UCSD-AML1 (cell line): ENCODE measurements at regions not wholly inside any gene's neighbourhood (a gene's known extent, or its start where the extent isn't known, plus 50 kb on each side); places are given as distances from the start of the nearest gene placed in this dataset.
A peak's percentile ranks its signal among the peaks of the same experiment; 100 is the strongest.

ENCODE experiments used
- DNase-seq: peaks from one replicate; lab custom pipeline; 2025; ENCODE audit not compliant: unreplicated experiment; lab: John Stamatoyannopoulos, UW

DNA sequence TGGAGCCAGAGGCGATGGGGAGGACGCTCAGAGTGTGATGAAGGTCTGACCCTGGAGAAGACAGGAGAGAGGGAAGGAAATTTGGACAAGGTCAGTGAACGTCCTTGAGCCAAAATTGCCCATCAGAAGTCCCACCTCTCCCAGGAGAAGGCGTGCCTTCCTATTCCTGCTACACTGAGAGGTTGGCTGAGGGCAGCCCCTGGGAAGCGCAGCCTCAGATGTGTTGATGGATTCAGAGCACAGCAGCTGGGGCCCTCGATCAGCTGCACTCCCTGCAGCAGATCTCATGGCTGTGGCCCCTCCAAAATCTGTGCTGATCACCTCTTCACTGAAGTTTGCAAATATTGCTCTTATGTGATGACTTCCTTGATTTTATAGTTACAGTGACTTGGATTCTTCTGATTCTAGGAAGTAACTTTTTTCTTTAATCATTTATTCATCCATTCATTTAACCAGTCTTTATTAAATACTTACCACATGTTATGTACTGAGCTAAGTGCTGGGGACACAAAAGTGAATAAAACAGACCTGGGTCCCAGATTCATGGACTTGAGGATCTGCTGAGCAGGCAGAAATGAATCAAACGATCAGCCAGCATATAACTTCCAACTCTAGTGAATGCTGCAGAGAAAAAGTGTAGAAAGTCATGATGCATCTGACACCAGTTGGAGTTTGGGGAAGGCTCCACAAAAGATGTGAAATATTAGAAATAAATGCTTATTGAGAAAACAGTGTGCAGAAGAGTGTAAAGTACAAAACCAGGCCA lies 69.6 kb upstream of the ARMC2 start:
- no peak for DNase-seq

DNA sequence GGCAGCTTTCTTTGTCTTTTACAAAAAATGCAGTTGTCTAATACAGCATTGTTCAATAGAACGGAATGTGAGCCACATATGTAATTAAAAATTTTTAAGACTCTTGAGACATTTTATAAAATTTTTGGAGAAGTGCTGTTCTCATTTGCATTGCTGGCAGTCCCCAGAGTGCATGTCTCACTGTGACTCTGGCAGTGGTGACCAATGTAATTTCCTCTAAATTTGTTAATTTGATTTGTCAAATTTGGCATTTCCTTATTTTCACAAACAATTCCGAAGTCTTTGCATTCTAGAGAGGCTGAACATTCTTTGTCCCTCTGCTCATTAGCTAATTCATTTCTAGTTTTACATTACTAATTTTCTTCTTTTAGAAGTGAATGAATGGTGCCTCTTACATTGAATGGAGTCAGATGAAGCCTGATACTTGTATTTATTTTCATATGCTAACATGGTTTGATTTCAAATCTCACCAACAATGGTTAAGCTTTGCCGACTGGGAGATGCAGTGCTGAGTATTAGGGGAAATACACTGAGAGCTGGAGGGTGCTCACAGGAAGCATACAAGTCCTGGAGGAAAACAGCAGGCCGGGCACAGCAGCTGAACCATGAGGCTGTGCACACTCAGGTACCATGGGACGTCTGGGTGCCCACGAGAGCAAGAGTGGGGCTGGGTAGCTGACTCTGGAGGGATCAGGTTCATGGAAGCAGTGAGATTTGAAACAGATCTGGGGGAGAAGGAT lies 68.5 kb upstream of the ARMC2 start:
- DNase-seq = no peak

DNA sequence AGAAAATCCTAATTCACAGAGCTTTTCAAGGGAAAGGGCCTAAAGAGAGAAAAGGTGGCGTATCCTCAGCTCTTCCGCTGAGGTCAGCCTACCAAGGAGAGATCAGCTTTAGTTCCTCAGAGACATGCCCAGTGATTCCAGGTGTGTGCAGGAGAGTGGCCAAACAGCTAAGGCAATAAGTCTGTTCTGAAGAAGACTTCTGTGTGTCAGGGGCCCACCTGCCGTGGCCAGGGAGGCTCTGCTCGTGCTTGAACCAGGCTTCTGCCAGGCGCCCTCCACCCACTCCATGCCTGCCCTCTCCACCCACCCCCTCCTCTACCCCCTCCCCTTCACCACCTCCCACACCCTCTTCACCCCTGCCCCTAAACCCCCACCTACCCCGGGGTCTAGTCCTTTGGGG lies 67.4 kb upstream of the ARMC2 start:
- no peak for DNase-seq

DNA sequence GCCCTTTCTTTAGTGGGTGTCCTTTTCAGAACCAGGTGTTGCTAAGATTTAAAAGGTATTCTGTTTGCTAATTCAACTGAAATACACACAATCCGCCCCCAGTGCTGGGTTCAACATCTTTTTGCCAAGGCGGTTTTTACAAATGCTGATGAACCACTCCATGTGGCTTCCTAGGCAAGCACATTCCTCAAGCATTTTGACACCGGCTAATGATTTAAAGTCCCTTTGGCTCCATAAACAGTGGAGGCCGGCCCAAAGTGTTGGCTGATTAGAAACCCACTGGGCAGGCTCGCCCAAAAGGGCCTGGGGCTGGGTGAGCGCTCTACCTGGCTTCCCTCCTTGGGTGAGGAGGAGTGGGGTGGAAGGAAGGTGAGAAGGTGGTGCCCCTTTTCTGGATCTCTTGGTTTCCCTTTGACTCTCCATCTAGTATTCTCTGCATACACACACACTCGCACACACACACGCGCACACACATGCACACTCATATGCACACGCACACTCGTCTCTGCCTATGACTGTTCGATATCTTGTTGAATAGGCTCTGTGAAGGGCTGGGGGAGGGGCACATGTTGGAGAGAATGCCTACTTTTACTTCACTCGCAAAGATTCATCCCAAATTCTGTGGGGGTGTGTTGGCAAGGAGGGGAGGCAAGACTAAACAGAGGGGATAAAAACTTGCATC lies 66.7 kb upstream of the ARMC2 start:
- no peak for DNase-seq

DNA sequence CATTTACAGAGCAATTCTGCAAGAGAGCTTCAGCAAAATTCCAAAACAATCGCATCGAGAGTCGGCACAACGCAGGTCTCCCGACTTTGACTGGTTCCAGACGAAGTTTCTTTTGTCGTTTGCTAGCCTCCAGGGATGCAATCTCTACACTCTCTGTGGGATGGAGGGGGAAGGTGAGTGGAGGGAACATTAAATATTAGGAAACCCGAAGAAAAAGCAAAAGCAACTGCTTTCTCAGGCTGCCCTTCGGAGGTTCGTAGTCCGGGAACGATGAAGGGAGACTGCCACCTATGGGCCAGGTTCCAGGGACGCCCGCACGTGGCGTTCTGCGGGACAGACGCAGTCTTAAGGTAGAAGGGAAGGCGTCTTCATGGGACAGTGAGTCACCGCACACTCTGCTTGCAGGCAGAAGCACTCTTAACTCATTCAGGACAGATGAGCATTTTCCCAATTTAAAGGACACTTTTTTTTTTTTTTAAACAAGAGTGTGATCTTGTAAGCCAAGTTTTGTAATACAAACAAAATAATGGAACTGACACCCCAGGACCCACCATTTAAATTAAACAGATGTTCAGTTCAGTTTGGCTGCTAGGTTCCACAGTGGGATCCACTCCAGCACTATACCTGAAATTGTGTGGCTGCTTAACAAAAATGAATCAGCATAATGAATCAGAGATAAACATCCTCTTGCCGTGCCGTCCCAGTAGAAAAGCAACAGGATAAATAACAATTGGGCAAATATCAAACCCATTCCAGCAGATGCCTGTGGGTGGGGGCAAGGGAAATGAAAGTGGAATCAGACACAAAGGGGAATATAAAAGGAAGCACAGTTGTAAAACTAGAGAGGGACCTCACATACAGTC lies 65.8 kb upstream of the ARMC2 start:
- DNase-seq = peak; percentile 78

DNA sequence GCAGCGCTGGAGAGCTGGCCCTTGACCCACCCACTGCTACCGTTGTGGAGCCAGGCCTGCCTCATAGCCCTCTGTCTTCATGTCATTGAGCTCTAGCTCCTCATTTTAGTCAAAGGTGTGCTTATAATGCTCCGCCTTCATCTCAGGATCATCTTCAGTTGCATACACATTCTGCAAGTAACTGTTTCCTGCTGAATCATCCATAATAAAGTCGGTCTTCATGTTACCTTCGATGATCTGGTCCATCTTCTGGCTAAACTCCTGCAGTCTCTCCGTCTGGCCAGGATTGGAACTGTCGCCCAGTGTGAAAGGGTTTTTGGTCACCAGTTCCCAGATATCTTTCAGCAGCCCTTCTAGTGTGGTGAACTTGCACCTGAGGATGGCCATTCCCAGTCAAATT lies 62.6 kb upstream of the ARMC2 start:
- no peak for DNase-seq

DNA sequence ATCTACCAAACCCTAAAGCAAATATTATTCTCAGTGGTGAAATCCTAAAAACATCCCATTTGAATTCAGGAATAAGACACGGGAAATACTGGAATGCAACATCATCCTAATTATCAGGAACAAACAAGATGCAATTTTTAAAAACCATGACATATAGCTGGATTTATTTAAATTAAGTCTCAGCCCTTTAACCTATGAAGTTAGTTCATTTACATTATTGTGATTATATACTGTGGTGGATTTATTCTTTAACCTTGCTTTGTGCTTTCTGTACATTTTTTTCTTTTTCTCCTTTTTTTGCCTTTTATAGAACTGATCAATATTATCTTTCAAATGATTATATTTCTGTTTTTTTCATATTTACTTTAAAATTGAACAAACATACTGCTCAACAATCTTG lies 59.8 kb upstream of the ARMC2 start:
- DNase-seq = no peak

DNA sequence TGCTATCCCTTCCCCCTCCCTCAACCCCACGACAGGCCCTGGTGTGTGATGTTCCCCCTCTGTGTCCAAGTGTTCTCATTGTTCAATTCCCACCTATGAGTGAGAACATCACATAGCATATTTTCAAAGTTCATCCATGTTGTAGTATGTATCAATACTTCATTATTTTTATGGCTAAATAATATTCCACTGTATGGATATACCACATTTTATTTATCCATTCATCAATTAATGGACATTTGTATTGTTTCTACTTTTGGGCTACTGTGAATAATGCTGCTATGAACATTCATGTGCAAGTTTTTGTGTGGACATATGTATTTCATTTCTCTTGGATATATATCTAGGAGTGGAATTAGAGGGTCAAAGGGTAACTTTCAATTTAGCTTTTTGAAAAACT lies 58.7 kb upstream of the ARMC2 start:
- no peak for DNase-seq

DNA sequence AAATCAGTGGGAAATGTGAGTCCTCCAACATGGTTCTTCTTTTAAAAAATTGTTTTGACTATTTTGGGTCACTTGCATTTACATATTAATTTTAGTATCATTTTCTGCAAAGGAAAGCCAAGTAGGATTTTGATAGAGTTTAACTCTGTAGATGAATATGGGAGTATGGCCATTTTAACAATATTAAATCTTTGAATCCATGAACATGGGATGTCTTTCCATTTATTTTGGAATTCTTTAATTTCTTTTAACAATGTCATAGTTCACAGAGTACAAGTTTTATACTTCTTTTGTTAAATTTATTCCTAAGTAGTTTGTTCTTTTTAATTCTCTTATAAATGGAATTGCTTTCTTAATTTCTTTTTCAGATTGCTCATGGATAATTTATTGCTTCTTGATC lies 56.5 kb upstream of the ARMC2 start:
- DNase-seq = no peak

DNA sequence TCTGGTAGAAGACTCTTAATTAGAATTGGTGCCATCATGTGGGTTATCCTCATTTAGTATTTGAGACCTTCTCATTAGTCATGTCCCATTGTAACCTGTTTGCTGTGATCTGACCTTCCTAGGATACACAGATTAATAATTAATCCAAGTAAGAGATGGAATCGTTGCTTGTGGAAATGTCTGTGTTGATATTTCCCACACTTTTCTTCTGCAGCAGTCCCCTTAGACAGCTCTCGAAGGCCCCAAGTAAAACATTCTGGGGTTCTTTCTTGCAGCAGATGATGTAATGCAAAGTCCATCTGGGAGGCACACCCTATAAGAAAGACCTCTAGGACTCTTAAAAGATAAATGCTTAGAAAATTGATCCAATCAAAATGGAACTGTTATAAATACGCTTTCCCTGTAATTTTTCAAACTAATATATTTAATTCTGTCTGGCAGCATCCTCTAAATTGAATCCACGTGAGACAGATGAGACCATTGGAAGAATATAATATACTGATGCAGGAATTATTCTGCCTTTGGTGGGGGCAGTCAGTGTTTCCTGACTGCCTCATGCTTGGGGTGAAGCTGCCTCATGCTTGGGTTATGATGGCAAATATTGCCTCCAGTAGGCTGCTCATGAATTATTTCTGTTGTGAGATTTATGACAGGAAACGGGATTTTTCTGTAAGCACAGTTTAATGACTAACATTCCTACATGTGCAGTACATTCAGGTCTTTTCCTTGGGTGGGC lies 54.5 kb upstream of the ARMC2 start:
- no peak for DNase-seq

DNA sequence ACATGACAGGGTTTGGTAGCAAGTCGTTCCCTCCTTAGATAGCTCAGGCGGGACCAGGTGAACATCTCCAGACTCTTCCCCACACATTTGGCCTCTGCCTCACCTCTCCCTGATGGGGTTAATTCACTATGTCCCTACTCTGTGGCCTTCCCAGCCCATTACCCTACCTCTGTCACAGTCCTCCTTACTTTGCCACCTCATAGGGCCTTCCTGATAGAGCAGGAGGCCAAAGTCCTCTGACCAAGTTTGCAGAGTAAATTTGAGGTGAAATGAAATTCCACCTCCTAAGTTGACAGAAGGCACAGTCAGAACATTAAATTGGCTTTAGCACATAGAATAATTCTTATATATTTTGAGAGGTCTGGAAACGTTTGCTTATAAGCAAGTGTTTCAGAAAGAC lies 53.1 kb upstream of the ARMC2 start:
- DNase-seq = no peak

DNA sequence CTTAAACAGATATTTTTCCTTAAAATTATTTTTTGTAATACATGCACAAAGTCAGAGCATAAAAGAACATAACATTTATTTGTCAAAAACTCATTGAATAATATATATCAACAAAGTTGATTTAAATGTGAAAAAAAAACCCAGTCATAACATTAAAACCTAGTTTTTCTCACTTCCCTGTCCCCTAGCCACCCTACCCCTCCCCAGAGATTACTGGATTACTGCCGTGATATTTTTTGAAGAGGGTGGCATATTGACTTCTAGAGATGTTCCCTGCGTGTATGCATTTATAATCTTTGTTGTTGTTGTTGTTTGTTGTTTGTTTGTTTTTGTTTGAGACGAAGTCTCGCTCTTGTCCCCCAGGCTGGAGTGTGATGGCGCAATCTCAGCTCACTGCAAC lies 52.4 kb upstream of the ARMC2 start:
- DNase-seq = no peak

DNA sequence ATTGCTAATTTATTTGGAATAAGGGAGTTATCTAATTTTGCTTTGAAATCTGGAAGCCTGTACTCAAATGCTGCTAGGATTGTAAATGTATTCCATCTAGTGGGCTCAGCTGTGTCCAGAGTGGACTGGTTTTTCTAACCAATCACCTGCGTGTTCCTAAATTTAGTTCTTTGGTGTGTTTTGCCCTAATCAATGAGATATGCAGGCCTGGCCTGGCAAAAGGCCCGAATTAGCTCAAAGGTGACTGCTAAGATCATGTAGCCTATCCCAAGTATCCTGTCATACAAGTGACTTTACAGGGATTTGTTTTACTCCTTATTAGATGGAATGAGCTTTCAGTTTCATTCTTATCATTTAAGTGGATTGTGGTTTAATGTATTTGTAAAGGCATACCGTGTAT lies 51.3 kb upstream of the ARMC2 start:
- DNase-seq = no peak

DNA sequence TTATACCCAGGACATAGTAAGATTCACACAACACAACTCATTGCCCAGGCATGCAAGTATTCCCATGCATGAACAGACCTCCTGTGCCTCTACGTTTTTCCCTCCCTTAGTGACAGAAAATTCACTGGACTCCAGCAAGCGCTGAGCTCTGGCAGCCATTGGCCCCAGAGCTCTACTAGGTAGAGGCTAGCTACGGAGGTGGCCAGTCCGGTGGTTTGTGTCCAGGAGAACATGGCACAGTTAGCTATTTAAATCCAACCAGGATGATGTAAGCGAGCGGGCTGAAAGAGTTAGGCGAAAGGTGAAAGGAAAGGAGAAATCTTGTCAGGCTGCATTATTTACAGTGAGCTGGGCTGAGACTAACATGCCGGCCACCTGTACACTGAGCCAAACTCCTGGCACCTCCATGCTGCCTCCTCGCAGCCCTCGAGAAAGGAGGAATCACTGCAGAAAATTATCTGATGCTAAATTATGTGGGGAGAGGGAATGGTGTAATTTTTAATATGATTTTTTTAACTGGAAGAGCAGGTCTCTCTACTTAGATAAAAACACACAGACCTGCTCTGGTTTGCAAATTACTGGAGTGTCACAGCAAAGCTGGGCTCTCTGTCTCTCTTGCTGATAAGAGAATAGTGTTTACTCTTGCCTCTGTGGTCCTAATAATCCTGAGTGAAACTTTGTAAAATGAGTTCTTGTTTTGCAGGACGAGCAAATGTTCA lies 50.1 kb upstream of the ARMC2 start:
- DNase-seq = no peak
